ENCODE measurements at regions not wholly inside any gene's neighbourhood (a gene's known extent, or its start where the extent isn't known, plus 50 kb on each side); places are given as distances from the start of the nearest gene placed in this dataset.

DNA sequence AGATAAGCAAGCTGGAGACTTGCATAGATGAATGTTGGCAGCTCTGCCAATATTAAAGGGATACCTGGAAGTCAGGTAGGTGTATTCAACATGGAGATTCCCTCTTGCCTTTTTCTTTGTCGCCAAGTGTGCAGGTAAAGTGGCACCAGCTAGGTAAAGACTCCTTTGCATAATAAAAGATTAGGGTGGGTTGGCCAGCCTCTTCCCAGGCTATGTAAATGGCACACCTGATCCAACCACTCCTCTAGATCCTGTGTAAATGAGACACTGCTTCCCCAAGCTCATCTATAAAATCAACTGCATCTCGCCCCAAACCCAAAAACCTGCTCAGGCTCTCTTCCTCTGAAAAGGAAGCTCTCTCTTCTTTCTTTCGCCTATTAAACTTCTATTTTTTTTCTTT lies 100.8 kb upstream of the DSCAM start:
- DNase-seq (no peak), ATAC-seq (no peak)
- Histone ChIP-seq H3K27ac (no peak overlapping the region), H3K36me3 (no peaks in the 10 kb centered on the region), H3K27me3 (no peaks in the 10 kb centered on the region), H3K9me3 (peaks cover 0 to 18% (median 0%) of the 10 kb centered on the region in 12 donors), H3K4me3 (no peak overlapping the region), H3K4me1 (no peaks in the 10 kb centered on the region)
- TF ChIP-seq POLR2A (IDR thresholded peaks at IDR 0.05) = no peak
- TF ChIP-seq, protein P1, sequence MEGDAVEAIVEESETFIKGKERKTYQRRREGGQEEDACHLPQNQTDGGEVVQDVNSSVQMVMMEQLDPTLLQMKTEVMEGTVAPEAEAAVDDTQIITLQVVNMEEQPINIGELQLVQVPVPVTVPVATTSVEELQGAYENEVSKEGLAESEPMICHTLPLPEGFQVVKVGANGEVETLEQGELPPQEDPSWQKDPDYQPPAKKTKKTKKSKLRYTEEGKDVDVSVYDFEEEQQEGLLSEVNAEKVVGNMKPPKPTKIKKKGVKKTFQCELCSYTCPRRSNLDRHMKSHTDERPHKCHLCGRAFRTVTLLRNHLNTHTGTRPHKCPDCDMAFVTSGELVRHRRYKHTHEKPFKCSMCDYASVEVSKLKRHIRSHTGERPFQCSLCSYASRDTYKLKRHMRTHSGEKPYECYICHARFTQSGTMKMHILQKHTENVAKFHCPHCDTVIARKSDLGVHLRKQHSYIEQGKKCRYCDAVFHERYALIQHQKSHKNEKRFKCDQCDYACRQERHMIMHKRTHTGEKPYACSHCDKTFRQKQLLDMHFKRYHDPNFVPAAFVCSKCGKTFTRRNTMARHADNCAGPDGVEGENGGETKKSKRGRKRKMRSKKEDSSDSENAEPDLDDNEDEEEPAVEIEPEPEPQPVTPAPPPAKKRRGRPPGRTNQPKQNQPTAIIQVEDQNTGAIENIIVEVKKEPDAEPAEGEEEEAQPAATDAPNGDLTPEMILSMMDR (IDR thresholded peaks at IDR 0.05) = no peak
- WGBS, 4 donors = 82 to 88% (median 84%) methylated on average over 3 of the region's 3 CpGs
- intact Hi-C loops (cut with DNase I) = no loop called here

DNA sequence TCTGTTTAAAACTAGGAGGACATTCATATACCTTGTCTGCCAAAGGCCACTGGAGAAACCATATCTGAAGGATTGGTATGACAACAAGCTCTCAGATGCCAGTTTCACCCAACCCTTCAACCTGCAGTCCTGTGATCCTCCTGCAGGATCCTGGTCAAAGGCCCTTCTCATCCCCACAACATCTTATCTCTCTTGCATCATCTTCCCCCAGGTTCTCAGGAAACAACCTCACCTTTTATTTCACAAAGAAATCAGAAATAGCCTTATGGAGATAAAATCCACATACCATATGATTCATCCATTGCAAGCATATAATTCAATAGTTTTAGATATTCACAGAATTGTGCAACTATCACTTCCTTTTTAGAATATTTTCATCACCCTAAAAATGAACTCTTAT lies 104.0 kb upstream of the DSCAM start:
- Histone ChIP-seq H3K36me3 (no peaks in the 10 kb centered on the region), H3K27me3 (no peaks in the 10 kb centered on the region), H3K9me3 (peaks cover 0 to 4% (median 0%) of the 10 kb centered on the region in 12 donors), H3K4me3 (no peak overlapping the region), H3K4me1 (no peaks in the 10 kb centered on the region), H3K27ac (no peak overlapping the region)
- DNase-seq = no peak
- no peak for ATAC-seq
- intact Hi-C loops (cut with DNase I) = no loop called here
- TF ChIP-seq, protein P1 (IDR thresholded peaks at IDR 0.05) = no peak
- TF ChIP-seq POLR2A (IDR thresholded peaks at IDR 0.05) = no peak

DNA sequence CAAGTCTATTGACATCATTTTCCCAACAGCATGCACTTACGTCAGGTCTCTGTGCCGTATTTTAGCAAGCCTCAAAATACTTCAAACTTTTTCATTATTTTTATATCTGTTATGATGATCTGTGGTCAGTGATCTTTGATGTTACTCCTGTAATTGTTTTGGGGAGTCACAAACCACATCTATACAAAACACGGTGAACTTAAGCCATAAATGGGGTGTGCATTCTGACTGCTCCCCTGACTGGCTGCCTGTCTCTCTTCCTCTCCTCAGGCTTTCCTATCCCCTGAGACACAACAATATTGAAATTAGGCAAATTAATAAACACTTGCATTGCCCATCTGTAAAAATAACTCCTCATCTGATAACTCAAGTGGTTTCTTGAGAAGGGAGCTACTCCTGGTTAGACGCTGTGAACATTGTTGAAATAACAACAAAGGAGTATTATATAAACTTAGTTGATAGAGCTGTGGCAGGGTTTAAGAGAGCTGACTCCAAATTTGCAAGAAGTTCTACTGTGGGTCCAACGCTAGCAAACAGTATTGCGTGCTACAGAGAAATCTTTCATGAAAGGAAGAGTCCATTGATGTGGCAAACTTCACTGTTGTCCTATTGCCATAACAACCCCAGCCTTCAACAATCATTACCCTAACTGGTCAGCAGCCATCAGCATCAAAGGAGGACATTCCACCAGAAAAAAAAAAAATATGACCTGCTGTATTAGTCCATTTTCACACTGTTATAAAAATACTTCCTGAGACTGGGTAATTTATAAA lies 105.8 kb upstream of the DSCAM start:
- intact Hi-C loops (cut with DNase I) = no loop called here
- H3K27me3 ChIP-seq = no peaks in the 10 kb centered on the region
- WGBS, 4 donors = 86 to 90% (median 87%) methylated on average over 6 of the region's 6 CpGs
- TF ChIP-seq, protein P1 (IDR thresholded peaks at IDR 0.05) = no peak
- no peak for TF ChIP-seq POLR2A (IDR thresholded peaks at IDR 0.05)
- no peak overlapping the region for H3K4me3 ChIP-seq
- H3K36me3 ChIP-seq = no peaks in the 10 kb centered on the region
- H3K27ac ChIP-seq = no peak overlapping the region
- ATAC-seq (no peak), DNase-seq (no peak)
- H3K9me3 ChIP-seq = peaks cover 0 to 4% (median 0%) of the 10 kb centered on the region in 12 donors
- H3K4me1 ChIP-seq = no peaks in the 10 kb centered on the region

DNA sequence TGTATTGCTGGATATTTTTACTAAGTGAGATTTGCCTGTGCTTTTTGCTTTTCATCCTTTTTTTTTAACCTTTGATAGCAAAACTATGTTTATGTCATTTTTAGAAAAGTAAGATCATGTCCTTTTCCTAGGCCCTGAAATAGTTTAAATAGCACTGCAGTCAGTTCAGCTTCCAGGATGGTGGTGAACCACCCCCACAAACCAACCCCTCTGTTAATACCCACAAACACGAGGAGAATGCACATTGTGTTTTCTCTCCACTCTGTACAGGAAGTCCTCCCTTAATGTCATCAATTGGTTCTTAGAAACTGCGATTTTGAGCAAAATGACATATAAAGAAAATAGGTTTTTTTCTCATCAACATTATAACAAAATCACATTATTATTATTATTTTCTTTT lies 117.7 kb upstream of the DSCAM start:
- no peaks in the 10 kb centered on the region for H3K36me3 ChIP-seq
- DNase-seq = no peak
- no peaks in the 10 kb centered on the region for H3K4me1 ChIP-seq
- no peak for TF ChIP-seq POLR2A (IDR thresholded peaks at IDR 0.05)
- TF ChIP-seq, protein P1 (IDR thresholded peaks at IDR 0.05) = no peak
- WGBS, 4 donors = 48 to 56% (median 52%) methylated on average over 2 of the region's 2 CpGs
- intact Hi-C loops (cut with DNase I) = no loop called here
- peaks cover 0 to 6% (median 0%) of the 10 kb centered on the region in 9 donors for H3K27me3 ChIP-seq
- H3K4me3 ChIP-seq = no peak overlapping the region
- no peak overlapping the region for H3K27ac ChIP-seq
- no peak for ATAC-seq
- peaks cover 0 to 3% (median 0%) of the 10 kb centered on the region in 12 donors for H3K9me3 ChIP-seq
